ENCODE measurements at regions not wholly inside any gene's neighbourhood (a gene's known extent, or its start where the extent isn't known, plus 50 kb on each side); places are given as distances from the start of the nearest gene placed in this dataset.
A peak's percentile ranks its signal among the peaks of the same experiment; 100 is the strongest.
"Not testable (repeated sequence)": the region's sequence is repeated elsewhere in the genome, so short reads cannot be mapped to it uniquely, and the experiment has no call there.

GRCh38 chr7:76971201-76971600 is 61.0 kb downstream of the SPDYE17 start:
- ATAC-seq; DNase-seq; intact Hi-C loops (cut with DNase I): not testable (repeated sequence)

GRCh38 chr7:76969892-76970291 is 62.3 kb downstream of the SPDYE17 start:
- DNase-seq; ATAC-seq; intact Hi-C loops (cut with DNase I): not testable (repeated sequence)

GRCh38 chr7:76965731-76966548 is 66.2 kb downstream of the SPDYE17 start:
- intact Hi-C loops (cut with DNase I); DNase-seq: not testable (repeated sequence)
- ATAC-seq, result peak; percentile 87 to 90

- peak; percentile 38 to 68 for ATAC-seq
- DNase-seq; intact Hi-C loops (cut with DNase I): not testable (repeated sequence)
Measured at GRCh38 chr7:76964050-76964449, 68.1 kb downstream of the SPDYE17 start.

GRCh38 chr7:76963061-76963460 is 69.1 kb downstream of the SPDYE17 start:
- DNase-seq; intact Hi-C loops (cut with DNase I); ATAC-seq: not testable (repeated sequence)

GRCh38 chr7:76960400-76960986 is 71.7 kb downstream of the SPDYE17 start:
- peak; percentile 41 to 46 for ATAC-seq
- intact Hi-C loops (cut with DNase I); DNase-seq: not testable (repeated sequence)

- DNase-seq, result not testable (repeated sequence)
Measured at GRCh38 chr7:76959573-76960399, 72.4 kb downstream of the SPDYE17 start.

GRCh38 chr7:76956531-76956930 is 75.6 kb downstream of the SPDYE17 start:
- intact Hi-C loops (cut with DNase I); ATAC-seq: not testable (repeated sequence)

More at GRCh38 chr7:76959573-76960399, 72.4 kb downstream of the SPDYE17 start:
- peak; percentile 96 to 97 for ATAC-seq
- intact Hi-C loops (cut with DNase I), result not testable (repeated sequence)

GRCh38 chr7:76955124-76955523 is 77.0 kb downstream of the SPDYE17 start:
- DNase-seq; intact Hi-C loops (cut with DNase I): not testable (repeated sequence)
- ATAC-seq, result peak in 1 of 2 donors; percentile 33

More at GRCh38 chr7:76956531-76956930, 75.6 kb downstream of the SPDYE17 start:
- DNase-seq, result not testable (repeated sequence)

- peak in 1 of 2 donors; percentile 67 for ATAC-seq
- intact Hi-C loops (cut with DNase I); DNase-seq: not testable (repeated sequence)
Measured at GRCh38 chr7:76944603-76945002, 87.6 kb downstream of the SPDYE17 start.

- intact Hi-C loops (cut with DNase I); ATAC-seq; DNase-seq: not testable (repeated sequence)
Measured at GRCh38 chr7:76941809-76942765, 90.1 kb downstream of the SPDYE17 start.

- DNase-seq, ATAC-seq: not testable (repeated sequence)
Measured at GRCh38 chr7:76937781-76938180, 94.4 kb downstream of the SPDYE17 start.

GRCh38 chr7:76937330-76937729 is 94.8 kb downstream of the SPDYE17 start:
- intact Hi-C loops (cut with DNase I); DNase-seq; ATAC-seq: not testable (repeated sequence)

More at GRCh38 chr7:76937781-76938180, 94.4 kb downstream of the SPDYE17 start:
- intact Hi-C loops (cut with DNase I), result not testable (repeated sequence)

- intact Hi-C loops (cut with DNase I); ATAC-seq; DNase-seq: not testable (repeated sequence)
Measured at GRCh38 chr7:76936346-76936745, 95.8 kb downstream of the SPDYE17 start.

GRCh38 chr7:76934711-76935110 is 97.5 kb downstream of the SPDYE17 start:
- ATAC-seq; intact Hi-C loops (cut with DNase I): not testable (repeated sequence)

GRCh38 chr7:76932957-76933356 is 99.2 kb downstream of the SPDYE17 start:
- DNase-seq; ATAC-seq; intact Hi-C loops (cut with DNase I): not testable (repeated sequence)

More at GRCh38 chr7:76934711-76935110, 97.5 kb downstream of the SPDYE17 start:
- not testable (repeated sequence) for DNase-seq

- DNase-seq; intact Hi-C loops (cut with DNase I); ATAC-seq: not testable (repeated sequence)
Measured at GRCh38 chr7:76931441-76931840, 100.7 kb downstream of the SPDYE17 start.

GRCh38 chr7:76930416-76930815 is 101.7 kb downstream of the SPDYE17 start:
- DNase-seq; ATAC-seq; intact Hi-C loops (cut with DNase I): not testable (repeated sequence)

Data from left cardiac atrium (tissue), 4 donors.